ENCODE measurements at regions not wholly inside any gene's neighbourhood (a gene's known extent, or its start where the extent isn't known, plus 50 kb on each side); places are given as distances from the start of the nearest gene placed in this dataset.

GRCh38 chr2:160891353-160891740 is 268.9 kb upstream of the TANK start:
- Histone ChIP-seq H3K9me3 (no peaks in the 10 kb centered on the region), H3K4me3 (ENCODE audit: low read depth, low read length) (no peak overlapping the region), H3K4me1 (no peaks in the 10 kb centered on the region), H3K27me3 (replicated peaks; ENCODE audit: control insufficient read depth, insufficient read depth, low read length) (no peaks in the 10 kb centered on the region), H3K36me3 (ENCODE audit: control insufficient read depth, insufficient read depth, low read length) (no peaks in the 10 kb centered on the region)
- peaks cover 11% of the 10 kb centered on the region for H3K9me3 Mint-ChIP-seq (ENCODE audit: unreplicated experiment)
- CTCF ChIA-PET, result no interaction called here
- H3K27me3 Mint-ChIP-seq (ENCODE audit: insufficient read depth, unreplicated experiment), result no peaks in the 10 kb centered on the region
- no TSS peak for BruUV-seq (replicated peaks)
- H3K27ac Mint-ChIP-seq (ENCODE audit: unreplicated experiment), result no peak overlapping the region
- intact Hi-C loops (cut with micrococcal nuclease; ENCODE audit: unreplicated experiment), result no loop called here
- H3K36me3 Mint-ChIP-seq (ENCODE audit: insufficient read depth, unreplicated experiment), result no peaks in the 10 kb centered on the region
- no peak for DNase-seq
- H3K4me3 Mint-ChIP-seq (ENCODE audit: unreplicated experiment), result no peak overlapping the region
- TF ChIP-seq, protein P1, sequence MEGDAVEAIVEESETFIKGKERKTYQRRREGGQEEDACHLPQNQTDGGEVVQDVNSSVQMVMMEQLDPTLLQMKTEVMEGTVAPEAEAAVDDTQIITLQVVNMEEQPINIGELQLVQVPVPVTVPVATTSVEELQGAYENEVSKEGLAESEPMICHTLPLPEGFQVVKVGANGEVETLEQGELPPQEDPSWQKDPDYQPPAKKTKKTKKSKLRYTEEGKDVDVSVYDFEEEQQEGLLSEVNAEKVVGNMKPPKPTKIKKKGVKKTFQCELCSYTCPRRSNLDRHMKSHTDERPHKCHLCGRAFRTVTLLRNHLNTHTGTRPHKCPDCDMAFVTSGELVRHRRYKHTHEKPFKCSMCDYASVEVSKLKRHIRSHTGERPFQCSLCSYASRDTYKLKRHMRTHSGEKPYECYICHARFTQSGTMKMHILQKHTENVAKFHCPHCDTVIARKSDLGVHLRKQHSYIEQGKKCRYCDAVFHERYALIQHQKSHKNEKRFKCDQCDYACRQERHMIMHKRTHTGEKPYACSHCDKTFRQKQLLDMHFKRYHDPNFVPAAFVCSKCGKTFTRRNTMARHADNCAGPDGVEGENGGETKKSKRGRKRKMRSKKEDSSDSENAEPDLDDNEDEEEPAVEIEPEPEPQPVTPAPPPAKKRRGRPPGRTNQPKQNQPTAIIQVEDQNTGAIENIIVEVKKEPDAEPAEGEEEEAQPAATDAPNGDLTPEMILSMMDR (IDR thresholded peaks at IDR 0.05; ENCODE audit: insufficient read depth in 1 of 2, low read depth in 1 of 2, low read length in 1 of 2, severe bottlenecking in 1 of 2, unreplicated experiment in 1 of 2), result no peak
- POLR2A ChIA-PET, result no interaction called here
- no peaks in the 10 kb centered on the region for H3K4me1 Mint-ChIP-seq (ENCODE audit: low read depth, unreplicated experiment)

GRCh38 chr2:160892204-160892603 is 268.0 kb upstream of the TANK start:
- no peaks in the 10 kb centered on the region for H3K4me1 ChIP-seq
- H3K9me3 ChIP-seq, result no peaks in the 10 kb centered on the region
- H3K27me3 ChIP-seq (replicated peaks; ENCODE audit: control insufficient read depth, insufficient read depth, low read length), result no peaks in the 10 kb centered on the region
- H3K4me1 Mint-ChIP-seq (ENCODE audit: low read depth, unreplicated experiment), result no peaks in the 10 kb centered on the region
- no peak overlapping the region for H3K4me3 ChIP-seq (ENCODE audit: low read depth, low read length)
- TF ChIP-seq, protein P1 (IDR thresholded peaks at IDR 0.05; ENCODE audit: insufficient read depth in 1 of 2, low read depth in 1 of 2, low read length in 1 of 2, severe bottlenecking in 1 of 2, unreplicated experiment in 1 of 2), result no peak
- no peak overlapping the region for H3K4me3 Mint-ChIP-seq (ENCODE audit: unreplicated experiment)
- H3K27me3 Mint-ChIP-seq (ENCODE audit: insufficient read depth, unreplicated experiment), result no peaks in the 10 kb centered on the region
- H3K36me3 Mint-ChIP-seq (ENCODE audit: insufficient read depth, unreplicated experiment), result no peaks in the 10 kb centered on the region
- CTCF ChIA-PET, result no interaction called here
- POLR2A ChIA-PET, result no interaction called here
- no peak overlapping the region for H3K27ac Mint-ChIP-seq (ENCODE audit: unreplicated experiment)
- peaks cover 13% of the 10 kb centered on the region for H3K9me3 Mint-ChIP-seq (ENCODE audit: unreplicated experiment)
- intact Hi-C loops (cut with micrococcal nuclease; ENCODE audit: unreplicated experiment), result no loop called here
- no TSS peak for BruUV-seq (replicated peaks)
- no peaks in the 10 kb centered on the region for H3K36me3 ChIP-seq (ENCODE audit: control insufficient read depth, insufficient read depth, low read length)
- no peak for DNase-seq

- ChIA-PET POLR2A (no interaction called here), CTCF (no interaction called here)
- Mint-ChIP-seq H3K36me3 (ENCODE audit: insufficient read depth, unreplicated experiment) (no peaks in the 10 kb centered on the region), H3K27ac (ENCODE audit: unreplicated experiment) (no peak overlapping the region), H3K4me1 (ENCODE audit: low read depth, unreplicated experiment) (no peaks in the 10 kb centered on the region), H3K9me3 (ENCODE audit: unreplicated experiment) (peaks cover 13% of the 10 kb centered on the region), H3K27me3 (ENCODE audit: insufficient read depth, unreplicated experiment) (no peaks in the 10 kb centered on the region), H3K4me3 (ENCODE audit: unreplicated experiment) (no peak overlapping the region)
- TF ChIP-seq, protein P1 (IDR thresholded peaks at IDR 0.05; ENCODE audit: insufficient read depth in 1 of 2, low read depth in 1 of 2, low read length in 1 of 2, severe bottlenecking in 1 of 2, unreplicated experiment in 1 of 2), result no peak
- Histone ChIP-seq H3K9me3 (no peaks in the 10 kb centered on the region), H3K36me3 (ENCODE audit: control insufficient read depth, insufficient read depth, low read length) (no peaks in the 10 kb centered on the region), H3K27me3 (replicated peaks; ENCODE audit: control insufficient read depth, insufficient read depth, low read length) (no peaks in the 10 kb centered on the region), H3K4me1 (no peaks in the 10 kb centered on the region), H3K4me3 (ENCODE audit: low read depth, low read length) (no peak overlapping the region)
- no peak for DNase-seq
- intact Hi-C loops (cut with micrococcal nuclease; ENCODE audit: unreplicated experiment), result no loop called here
- BruUV-seq (replicated peaks), result no TSS peak
Observed at GRCh38 chr2:160893581-160893980, 266.6 kb upstream of the TANK start.
